HL-60/S4 treated with retinoic acid at 250 ng/mL for 4 days and 3 days (cell line): ENCODE measurements at regions not wholly inside any gene's neighbourhood (a gene's known extent, or its start where the extent isn't known, plus 50 kb on each side); places are given as distances from the start of the nearest gene placed in this dataset.

ENCODE experiments used
- in situ Hi-C: fragments of 300-500 bp; cut with MboI; formaldehyde crosslinking; loops from 2 replicates; pipeline ENCODE4 v1.7.0; 2022; ENCODE audit warnings: low sequenced_read_pairs

DNA sequence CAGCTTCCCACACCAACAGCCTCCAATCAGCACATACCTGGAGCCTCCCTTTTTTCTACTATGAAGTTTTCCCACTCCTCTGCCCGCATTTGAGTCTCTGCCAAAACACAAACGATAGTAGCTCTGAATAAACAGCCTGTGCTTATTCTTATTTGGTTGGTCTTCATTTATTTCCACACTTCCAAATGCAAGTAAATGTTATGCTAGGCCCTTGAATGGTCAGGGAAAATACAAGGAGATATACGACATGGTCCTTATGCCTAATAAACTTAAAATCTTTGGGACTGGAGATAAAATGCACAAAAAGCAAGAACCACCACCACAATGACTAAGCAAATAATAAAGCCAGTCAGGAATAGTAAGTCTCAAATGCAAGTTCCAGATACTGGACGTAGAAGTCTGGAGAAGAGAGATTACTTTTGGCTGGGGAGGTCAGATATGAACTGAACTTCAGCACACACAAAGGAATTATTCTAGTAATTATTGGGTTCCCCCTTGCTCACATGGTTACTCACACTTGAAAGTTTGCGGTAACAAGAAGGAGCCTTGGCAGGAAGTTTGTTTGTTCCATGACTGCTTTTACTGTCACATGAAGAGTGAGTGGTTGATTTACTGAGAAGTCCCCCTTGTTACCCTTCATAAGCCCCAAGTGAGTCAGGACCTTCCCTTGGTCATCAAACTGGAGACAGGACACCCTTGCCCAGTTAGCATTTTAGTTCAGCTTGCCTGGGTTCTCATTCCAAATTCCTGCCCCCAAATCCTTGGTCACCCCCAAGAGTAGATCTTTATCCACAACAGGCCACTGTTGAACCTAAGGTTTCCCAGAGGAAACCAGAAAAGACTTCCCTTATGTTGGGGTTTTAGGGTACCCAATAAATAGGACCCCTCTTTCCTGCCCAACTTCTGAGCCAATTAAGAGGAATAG, 511.2 kb upstream of the JARID2 start:
- in situ Hi-C loops: no loop called here

DNA sequence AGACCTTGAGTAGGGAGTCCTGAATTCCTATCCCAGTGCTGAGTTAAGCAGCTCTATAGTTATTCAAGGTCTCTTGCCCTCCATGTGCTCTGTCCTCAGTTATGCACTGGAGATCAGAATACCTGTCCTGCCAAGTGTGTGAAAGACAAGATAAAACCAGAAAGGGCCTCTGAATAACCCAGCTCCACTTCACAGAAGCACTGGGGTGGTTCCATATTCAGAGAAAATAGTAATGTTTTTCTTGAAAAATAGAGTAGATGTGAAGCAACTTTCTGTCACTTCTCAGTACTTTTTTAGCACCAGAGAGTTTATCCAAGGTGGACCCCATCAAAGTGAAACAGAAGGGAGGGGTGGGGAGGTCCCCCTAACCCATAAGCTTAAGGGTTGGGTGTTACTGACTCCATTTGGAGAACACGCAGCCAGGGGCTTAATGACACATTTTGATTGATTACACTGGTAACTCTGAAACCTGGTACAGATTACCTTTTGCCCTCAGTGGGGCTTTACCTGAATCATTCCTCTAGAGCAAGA, 509.8 kb upstream of the JARID2 start:
- in situ Hi-C loops: no loop called here

DNA sequence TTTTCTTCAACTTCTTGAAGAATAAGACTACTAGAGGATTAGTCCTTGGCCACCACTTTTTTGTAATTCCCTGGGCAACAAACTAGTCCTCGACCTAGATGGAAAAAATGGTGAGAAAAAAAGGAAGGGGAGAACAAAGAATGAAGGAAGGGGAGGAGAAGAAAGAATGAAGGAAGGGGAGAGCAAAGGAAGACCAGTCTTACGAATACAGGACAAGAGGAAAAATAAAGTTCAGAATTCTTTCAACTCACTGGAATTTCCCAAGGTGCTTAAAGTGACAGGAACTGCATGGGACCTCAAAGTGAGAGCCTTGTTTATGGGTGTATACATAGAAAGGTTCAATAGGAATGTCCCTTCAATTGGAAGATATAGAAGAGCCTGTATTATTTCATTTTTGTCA, 509.3 kb upstream of the JARID2 start:
- in situ Hi-C loops: no loop called here

DNA sequence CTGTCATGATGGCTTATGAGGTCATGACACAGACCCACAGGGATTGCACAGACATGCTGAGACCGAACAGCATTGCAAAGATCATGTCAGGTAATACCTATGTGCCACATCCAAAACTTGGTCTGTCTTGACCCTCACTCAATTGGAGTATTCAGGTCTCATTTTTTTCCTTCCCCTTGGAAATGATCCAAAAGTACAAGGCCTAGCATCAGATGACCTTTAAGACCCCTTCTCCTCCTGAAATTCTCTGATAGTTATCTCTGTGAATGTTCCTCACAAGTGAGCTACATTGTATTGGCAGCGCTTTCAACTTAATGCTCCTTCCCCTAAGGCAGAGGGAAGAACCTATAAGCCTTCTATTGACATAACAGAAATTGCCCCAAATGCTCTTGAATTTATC, 507.4 kb upstream of the JARID2 start:
- in situ Hi-C loops: no loop called here

DNA sequence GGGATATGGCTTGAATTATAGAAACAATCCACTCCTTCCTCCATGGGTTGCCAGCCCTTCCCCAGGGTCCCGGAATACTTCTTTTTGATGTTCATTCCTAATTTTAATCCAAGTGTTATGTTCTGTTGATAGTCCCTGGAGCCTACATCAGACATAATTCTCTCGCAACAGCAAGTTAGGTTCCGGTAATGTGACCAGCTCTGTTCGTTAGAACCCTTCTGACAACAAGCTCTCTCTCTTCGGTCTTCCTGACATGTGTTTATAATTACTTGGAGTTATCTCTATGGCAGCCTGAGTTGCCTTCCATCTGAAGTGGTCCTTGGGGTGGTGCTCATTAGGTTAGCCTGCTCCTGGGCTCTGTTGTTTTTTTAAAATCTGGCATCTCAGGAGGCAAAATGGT, 506.9 kb upstream of the JARID2 start:
- in situ Hi-C loops: no loop called here

DNA sequence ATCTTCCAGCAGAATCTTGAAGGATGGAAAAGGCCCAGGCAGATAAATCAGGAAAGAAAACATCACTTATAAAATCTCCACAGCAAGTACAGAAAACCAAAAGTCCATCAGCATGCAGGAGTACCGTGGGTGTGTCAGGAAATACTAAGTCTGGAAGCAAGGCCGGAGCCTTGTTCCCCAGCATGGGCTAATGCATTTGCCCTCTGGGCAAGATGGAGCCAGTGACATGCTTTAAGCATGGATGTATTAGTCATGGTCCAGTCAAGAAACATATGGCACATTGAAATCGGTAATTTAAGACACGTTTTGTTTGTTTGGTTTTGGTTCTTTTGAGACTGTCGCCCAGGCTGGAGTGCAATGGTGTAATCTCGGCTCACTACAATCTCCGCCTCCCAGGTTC, 506.0 kb upstream of the JARID2 start:
- in situ Hi-C loops: no loop called here

DNA sequence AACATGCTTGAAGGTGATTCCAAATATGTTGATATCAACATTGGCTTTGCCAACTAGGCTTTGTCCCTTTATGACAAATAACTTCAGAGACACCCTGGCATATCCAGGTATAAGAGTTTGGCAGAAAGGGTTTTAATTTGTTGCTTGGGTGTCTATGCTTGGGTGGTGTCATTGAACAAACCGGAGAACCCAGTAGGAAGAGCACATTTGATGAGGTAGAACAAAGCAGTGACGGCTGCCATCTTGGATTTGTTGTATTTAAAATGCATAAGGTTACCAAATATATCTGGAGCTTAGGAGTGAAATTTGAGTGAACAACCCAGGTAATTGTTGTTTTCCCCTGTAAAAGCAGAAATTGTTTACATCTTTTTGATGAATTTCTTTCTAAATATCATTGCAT, 503.7 kb upstream of the JARID2 start:
- in situ Hi-C loops: no loop called here

DNA sequence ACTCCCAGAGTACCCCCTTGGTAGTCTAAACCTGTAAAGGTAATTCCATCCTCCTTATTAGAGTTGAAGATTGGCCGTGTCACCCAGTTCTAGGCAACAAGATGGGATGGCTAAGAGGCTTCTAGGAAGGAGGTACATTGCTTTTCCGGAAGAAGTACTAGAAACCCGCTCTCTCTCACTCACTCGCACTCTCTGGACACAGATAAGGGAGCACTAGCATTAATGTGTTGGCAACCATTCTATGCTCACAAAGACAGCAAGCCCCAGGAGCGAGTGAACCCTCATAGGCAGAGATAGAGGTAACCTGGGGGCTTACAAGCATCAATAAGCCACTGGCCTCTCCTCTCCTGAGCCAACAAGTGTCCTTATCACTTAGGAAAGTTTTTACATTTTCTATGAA, 503.2 kb upstream of the JARID2 start:
- in situ Hi-C loops: no loop called here

DNA sequence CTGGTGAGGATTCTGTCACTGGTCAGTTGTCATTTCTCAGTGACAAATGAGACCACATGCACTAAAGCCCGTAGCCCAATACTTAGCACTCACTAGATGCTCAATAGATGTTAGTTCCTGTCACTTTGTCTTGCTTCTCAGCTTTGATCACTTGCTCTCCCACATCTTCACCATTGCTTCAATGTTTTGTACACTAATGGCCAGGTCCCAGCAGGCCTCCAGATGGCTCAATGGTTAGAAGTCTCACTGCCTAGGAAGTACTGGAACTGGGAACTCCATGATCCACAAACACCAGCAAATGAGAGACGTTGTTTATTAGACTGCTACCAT, 502.8 kb upstream of the JARID2 start:
- in situ Hi-C loops: no loop called here

DNA sequence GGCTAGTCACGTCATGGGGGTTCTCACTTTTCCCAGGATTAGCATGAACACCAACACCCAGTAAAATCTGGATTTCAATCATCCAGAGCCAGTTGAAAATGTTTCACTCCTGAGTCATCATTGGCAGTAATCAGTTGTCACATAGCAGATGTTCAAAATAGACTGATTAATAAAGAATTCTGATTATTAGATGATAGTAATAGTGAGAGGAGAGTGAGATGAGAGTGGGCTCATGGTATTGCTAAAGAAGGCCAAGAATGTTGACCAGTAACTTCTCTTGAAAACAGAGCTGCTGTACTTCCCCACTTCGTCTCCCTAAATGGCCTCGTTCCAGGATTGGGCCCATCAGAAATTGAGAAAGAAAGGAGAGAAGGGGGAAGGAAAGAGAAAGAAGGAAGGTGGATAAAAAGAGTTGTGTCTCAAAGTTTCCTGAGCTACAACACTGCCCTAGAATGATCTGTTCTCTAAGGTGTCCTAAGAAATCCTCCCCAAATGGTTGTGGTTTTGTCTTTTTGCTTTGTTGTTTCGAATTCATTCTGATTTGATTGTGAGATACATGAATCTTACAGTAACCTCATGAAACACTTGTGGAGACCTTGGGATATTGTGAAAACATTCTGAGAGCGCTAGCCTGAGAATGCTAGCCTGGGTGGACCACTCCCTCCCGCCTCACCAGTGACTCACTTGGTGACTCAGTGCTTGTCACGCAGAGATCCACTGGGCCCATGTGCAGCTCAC, 502.2 kb upstream of the JARID2 start:
- in situ Hi-C loops: no loop called here

DNA sequence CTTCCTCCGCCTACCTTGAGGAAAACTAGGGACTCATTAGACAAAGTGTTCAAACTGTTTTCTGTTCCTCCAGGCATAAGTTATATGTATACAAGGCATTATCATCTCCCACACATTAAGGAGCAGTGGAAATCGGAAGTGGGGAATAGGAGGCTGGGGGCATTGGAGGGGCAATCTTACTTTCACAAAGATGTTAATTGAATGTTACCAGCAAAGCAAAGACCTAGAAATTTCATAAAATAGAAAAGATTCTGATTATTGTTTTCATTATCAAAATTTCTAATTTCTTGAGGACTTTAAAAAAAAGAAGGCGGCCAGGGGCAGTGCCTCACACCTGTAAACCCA, 501.7 kb upstream of the JARID2 start:
- in situ Hi-C loops: no loop called here

DNA sequence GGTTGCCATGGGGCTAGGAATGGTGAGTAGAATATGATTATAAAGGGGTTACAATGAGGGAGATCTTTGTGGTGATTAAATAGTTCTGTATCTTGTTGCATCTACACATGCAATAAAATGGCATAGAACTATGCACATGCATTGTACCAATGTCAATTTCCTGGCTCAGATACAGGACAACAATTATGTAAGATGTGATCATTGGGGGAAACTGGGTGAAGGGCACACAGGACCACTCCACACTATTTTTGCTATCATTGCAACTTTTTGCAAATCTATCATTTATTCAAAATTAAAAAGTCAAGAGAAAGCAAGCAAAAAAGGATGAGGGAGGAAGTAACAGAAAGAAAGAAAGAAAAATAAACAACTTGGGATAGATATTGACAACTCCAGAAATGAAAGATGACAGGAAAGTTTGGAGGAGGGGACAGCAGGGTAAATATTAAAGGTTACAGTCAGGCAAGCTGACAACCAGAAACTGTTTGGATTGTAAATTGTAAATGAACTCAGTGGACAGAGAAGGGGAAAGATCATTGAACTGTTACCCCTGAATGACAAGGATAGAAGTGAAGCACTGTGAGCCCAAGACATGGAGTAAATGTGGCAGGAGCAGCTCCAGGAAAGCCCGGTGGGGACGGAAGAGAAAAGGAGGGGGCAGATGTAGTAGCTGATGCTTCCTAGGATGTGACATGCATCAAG, 499.6 kb upstream of the JARID2 start:
- in situ Hi-C loops: no loop called here

DNA sequence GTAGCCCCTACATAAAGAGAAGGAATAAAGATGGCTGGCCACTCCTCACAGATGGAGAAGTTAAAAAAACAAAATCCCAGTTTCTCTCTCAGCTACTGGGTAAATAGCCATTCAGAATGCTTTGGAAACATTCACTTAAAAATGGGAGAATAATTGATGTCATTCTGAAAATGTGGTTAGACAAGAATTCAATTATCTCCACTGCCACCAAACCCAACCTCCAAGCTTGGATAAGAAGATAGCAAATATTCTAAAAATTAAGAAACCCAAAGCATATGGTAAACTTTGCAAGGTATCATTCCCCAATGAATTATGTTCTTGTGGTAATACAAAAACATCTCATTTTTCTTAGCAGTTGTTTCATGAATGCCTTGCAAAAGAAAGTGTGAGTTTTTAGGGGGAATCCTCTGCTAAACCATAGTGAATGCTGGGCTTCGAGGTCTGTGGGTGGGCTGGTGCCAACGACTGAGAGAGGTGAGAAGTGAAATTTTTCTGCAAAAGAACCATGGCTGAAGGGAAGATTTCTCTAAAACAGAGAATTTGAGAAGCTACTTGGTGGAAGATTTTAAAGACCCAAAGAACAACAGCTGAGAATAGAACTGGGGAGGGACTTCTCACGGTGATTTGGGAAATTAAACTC, 497.9 kb upstream of the JARID2 start:
- in situ Hi-C loops: no loop called here

DNA sequence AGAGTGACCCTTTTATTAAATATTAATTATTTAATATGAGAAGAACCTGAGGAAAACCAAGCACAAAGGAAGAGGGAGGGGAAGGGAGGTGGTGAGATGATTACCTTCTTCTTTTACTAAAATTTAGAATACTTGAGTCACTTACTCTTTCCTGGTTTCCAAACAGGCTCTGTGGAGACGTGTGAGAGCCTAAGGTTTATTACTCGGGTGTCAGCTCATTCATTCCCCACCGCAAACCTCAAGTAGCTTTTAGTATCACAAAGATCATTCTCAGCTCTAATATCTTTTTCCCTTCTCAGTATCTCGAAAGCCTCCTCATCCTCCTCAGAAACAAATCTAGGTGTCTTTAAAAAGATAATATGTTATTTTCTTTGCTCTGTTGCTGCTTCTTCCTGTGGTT, 497.2 kb upstream of the JARID2 start:
- in situ Hi-C loops: no loop called here

DNA sequence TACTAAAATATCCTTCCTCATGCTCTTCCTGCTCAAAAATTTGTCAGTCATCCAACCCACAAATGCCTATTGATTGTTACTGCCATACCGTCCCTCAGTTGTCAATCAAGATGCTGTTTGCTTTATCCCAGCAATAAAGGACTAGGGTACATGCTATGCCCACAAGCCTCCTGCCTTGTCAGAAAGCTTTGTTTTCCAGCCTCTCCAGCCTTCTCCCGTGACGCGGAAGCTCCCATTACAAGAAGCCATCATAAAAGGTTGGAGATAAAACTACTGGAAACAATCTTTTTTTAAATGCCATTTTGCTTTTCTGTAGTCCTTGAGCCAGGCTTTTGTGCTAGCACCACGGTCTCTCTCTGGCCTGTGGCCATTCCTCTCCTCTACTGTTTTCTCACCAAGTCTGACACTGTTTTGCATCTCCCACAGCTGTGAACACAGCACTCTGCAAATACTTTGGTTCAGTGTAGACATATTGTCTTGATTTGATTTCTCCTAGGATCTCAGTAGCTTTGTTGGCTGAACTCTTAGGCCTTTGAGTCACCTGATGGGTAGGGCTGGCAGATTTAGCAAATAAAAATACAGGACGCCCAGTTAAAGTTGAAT, 495.7 kb upstream of the JARID2 start:
- in situ Hi-C loops: no loop called here

DNA sequence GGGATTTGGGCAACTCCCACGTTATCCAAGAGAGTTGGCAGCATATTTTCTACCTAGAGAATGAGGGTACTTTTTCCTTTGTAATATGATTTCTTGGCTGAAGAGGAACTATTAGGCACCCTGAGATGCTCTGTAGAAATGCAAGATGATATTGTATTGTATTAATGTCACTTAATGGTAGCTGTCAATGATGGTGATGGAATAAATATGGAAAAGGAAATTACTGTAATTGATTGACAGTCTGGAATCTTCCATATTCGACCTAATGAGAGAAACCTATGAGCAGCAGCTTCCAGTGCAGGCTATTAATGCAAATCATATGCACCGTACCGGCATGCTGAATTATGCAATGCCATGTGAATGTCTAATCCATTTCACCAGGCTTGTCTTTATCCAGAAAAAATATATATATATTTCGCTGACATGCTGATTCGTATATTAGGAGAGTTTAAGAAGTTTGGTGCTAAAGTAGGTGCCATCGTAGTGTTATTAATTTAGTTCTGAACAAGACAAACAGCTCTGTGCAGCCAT, 494.2 kb upstream of the JARID2 start:
- in situ Hi-C loops: no loop called here

DNA sequence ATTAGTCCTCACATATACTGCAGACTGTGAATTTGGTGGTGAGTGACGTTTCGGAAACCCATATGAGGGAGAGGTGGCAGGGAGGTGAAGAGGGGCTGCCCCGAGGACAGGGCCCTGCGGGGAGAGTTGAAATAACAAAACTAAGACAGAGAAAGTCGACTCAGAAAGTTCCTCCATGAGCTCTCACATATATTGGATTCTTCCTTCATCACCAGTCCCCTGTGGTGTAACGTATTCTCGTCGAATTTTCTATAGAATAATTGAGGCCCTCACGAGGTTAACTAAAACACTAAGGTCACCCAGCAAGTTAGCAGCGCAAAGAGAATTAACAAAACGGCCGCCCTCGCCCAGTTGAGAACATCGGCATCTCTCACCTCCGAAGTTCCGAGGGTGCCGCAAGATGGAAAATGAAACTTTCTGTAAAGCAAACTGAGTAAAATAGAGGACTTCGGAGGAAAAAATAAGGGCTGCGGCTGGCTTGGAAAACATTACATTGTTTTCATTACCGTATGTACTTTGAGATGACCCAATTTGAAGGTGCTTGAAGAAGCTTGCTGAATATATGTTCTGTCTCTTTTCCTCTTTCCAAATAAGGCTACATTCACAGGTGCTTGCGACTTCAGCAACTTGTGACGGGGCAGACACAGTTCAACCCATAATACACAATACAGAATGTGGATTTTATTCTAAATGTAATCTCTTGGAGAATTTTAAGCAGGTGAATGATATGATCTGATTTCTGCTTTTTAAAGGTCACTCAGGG, 490.9 kb upstream of the JARID2 start:
- in situ Hi-C loops: no loop called here

DNA sequence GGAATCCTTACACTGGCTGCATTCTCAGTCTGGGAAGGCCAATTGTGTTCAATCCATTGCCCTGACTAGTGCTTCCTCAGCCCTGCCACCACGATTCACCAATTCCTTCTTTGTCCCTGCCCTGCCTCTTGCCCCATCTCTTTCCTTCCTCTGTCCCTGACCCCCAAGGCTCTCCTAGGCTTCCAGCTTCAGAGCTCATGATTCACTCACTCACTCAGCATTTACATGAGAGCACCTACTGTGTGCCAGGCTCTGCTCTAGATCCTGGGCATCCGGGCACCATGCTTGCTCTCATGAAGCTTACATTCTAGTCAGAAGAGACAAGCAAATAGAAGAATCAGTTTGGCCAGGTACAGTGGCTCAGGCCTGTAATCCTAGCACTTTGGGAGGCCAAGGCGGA, 489.5 kb upstream of the JARID2 start:
- in situ Hi-C loops: no loop called here

DNA sequence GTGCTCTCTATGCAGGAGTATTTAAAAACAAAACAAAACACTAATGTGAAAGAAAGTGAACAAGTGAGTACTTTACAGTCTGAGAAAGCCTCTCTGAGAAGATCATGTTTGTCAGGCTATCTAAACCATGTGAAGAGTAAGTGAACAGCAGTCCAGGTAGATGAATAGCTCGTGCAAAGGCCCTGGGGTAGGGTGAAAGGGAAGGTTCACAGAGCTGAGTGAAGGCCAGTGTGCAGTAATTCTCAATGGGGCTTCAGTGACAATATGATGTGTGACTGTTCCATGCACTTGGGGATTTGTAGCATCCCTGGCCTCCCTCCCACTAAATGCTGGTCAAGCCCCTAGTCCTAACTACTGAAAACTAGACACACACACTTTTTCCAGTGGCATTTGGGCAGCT, 488.9 kb upstream of the JARID2 start:
- in situ Hi-C loops: no loop called here

DNA sequence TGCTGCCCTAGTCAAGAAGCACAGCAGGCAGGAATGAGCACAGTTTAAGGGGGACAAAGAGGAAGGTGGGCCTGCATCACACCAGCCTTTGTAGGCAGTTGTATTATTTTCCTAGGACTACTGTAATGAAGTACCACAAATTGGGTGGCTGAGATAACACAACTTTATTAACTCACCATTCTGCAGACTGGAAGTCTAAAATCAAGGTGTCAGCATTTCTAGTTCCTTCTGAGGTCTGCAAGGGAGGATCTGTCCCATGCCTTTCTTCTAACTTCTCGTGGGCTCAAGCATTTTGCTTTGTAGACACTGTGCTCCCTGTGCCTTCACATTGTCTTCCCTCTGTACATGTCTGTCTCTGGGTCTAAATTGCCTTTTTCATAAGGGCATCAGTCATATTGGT, 488.5 kb upstream of the JARID2 start:
- in situ Hi-C loops: no loop called here
